Panc1 (cell line): ENCODE measurements at regions not wholly inside any gene's neighbourhood (a gene's known extent, or its start where the extent isn't known, plus 50 kb on each side); places are given as distances from the start of the nearest gene placed in this dataset.

Experiments
- ATAC-seq: fragments of 200-7000 bp; cut with Tn5 transposase; 2 replicates; pipeline ENCODE4 v1.9.1; 2020; ENCODE audit warnings: mild to moderate bottlenecking, moderate library complexity
- BruUV-seq: library from RNA; stranded (reverse); fragments of 400-500 nt; replicated peaks from 2 replicates; lab custom pipeline; 2021; lab: Mats Ljungman, UMichigan
- CTCF ChIA-PET: fragments of 300-600 bp; sonication (Branson Sonifier 250); formaldehyde crosslinking; loops from one replicate; lab custom pipeline; 2022; ENCODE audit warnings: antibody characterized with exemption; lab: Charles Lee
- POLR2A ChIA-PET: fragments of 300-600 bp; sonication (Branson Sonifier 250); formaldehyde crosslinking; loops from one replicate; lab custom pipeline; 2022; ENCODE audit warnings: antibody characterized with exemption; lab: Charles Lee
- DNase-seq: peaks from one replicate; pipeline ENCODE4 v3.0.0-alpha.2; 2010; ENCODE audit warnings: low read depth, low spot score
- H3K27ac ChIP-seq: 2 replicates; pipeline ENCODE4 v1.5.1; 2011; ENCODE audit warnings: mild to moderate bottlenecking, low read length, inconsistent platforms
- H3K27me3 ChIP-seq: fragments of 200-500 bp; sonication (Bioruptor generic); 2 replicates; pipeline ENCODE4 v1.6.0; 2014; ENCODE audit warnings: low read length, inconsistent platforms; ENCODE audit not compliant: control insufficient read depth, insufficient read depth
- H3K36me3 ChIP-seq: fragments of 200-500 bp; sonication (Bioruptor generic); 2 replicates; pipeline ENCODE4 v1.5.1; 2014; ENCODE audit warnings: inconsistent platforms, mild to moderate bottlenecking, low read length, moderate library complexity; ENCODE audit not compliant: control insufficient read depth, insufficient read depth
- H3K4me1 ChIP-seq: 2 replicates; pipeline ENCODE4 v1.5.1; 2011; ENCODE audit warnings: inconsistent platforms, mild to moderate bottlenecking, low read length, moderate library complexity; ENCODE audit not compliant: control insufficient read depth, insufficient read depth
- H3K4me3 ChIP-seq, 2 experiments: 2 replicates each; pipeline ENCODE4 v1.5.1; 2011 to 2012; ENCODE audit warnings: low read depth in 2 of 2, low read length in 2 of 2, mild to moderate bottlenecking in 2 of 2, inconsistent platforms in 1 of 2, moderate library complexity in 1 of 2
- H3K9me3 ChIP-seq: fragments of 200-500 bp; sonication (Bioruptor generic); 2 replicates; pipeline ENCODE4 v1.5.1; 2014; ENCODE audit warnings: low read depth, mild to moderate bottlenecking, inconsistent platforms, low read length, moderate library complexity; ENCODE audit not compliant: control insufficient read depth, insufficient read depth
- POLR2AphosphoS5 ChIP-seq: IDR thresholded peaks from 2 replicates; pipeline ENCODE4 v1.6.1; 2012; ENCODE audit warnings: mild to moderate bottlenecking, low read depth, low read length, moderate library complexity
- SIN3A ChIP-seq: IDR thresholded peaks from 2 replicates; pipeline ENCODE4 v1.6.1; 2012; ENCODE audit warnings: low read depth, mild to moderate bottlenecking, low read length, moderate library complexity, borderline replicate concordance; ENCODE audit not compliant: insufficient read depth
- TCF7L2 ChIP-seq: IDR thresholded peaks from 2 replicates; pipeline ENCODE4 v1.6.1; 2011; ENCODE audit warnings: mild to moderate bottlenecking, low read depth, low read length, inconsistent platforms
- in situ Hi-C: cut with HindIII; loops from 2 replicates; pipeline ENCODE4 v1.10.0; 2016; ENCODE audit warnings: low sequenced_read_pairs, low pct_unique_long_range_greater_than_20kb
- intact Hi-C: fragments of 100-400 bp; cut with micrococcal nuclease; formaldehyde crosslinking; loops from one replicate; pipeline ENCODE4 v1.10.0; 2022; ENCODE audit not compliant: unreplicated experiment
- TF ChIP-seq, protein P1 (sequence below), 2 experiments: IDR thresholded peaks; 2 replicates each; pipeline ENCODE4 v1.6.1; 2011 to 2012; ENCODE audit warnings: low read depth in 2 of 2, control low read depth in 1 of 2, low read length in 1 of 2, mild to moderate bottlenecking in 1 of 2, moderate library complexity in 1 of 2; ENCODE audit not compliant: insufficient read depth in 1 of 2
- TF ChIP-seq, protein P2 (sequence below): fragments of 450-650 bp; IDR thresholded peaks from 2 replicates; pipeline ENCODE4 v1.5.1; 2017; ENCODE audit warnings: mild to moderate bottlenecking

DNA sequence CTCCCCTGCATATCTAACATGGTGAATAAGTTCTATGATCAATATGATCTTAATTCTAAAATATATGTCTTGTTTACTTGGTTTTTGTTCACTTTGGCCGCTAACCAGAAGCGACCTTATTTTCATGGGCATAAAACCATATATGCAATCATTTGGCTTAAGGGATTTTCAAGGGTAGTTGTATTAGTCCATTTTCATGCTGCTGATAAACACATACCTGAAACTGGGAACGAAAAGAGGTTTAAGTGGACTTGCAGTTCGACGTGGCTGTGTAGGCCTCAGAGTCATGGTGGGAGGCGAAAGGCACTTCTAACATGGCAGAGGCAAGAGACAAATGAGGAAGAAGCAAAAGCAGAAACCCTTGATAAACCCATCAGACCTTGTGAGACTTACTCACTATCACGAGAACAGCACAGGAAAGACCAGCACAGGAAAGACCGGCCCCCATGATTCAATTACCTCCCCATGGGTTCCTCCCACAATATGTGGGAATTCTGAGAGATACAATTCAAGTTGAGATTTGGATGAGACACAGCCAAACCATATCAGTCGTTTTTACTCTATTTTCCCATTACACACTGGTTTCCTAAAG, 114.3 kb upstream of the CPEB2 start:
- Histone ChIP-seq H3K27me3 (no peaks in the 10 kb centered on the region), H3K27ac (no peak overlapping the region), H3K36me3 (no peaks in the 10 kb centered on the region), H3K4me3 (no peak overlapping the region), H3K9me3 (no peaks in the 10 kb centered on the region), H3K4me1 (no peaks in the 10 kb centered on the region)
- ChIA-PET CTCF (no interaction called here), POLR2A (no interaction called here)
- no TSS peak for BruUV-seq
- in situ Hi-C loops (no loop called here), intact Hi-C loops (no loop called here)
- DNase-seq (no peak), ATAC-seq (no peak)
- TF ChIP-seq POLR2AphosphoS5, result no peak

DNA sequence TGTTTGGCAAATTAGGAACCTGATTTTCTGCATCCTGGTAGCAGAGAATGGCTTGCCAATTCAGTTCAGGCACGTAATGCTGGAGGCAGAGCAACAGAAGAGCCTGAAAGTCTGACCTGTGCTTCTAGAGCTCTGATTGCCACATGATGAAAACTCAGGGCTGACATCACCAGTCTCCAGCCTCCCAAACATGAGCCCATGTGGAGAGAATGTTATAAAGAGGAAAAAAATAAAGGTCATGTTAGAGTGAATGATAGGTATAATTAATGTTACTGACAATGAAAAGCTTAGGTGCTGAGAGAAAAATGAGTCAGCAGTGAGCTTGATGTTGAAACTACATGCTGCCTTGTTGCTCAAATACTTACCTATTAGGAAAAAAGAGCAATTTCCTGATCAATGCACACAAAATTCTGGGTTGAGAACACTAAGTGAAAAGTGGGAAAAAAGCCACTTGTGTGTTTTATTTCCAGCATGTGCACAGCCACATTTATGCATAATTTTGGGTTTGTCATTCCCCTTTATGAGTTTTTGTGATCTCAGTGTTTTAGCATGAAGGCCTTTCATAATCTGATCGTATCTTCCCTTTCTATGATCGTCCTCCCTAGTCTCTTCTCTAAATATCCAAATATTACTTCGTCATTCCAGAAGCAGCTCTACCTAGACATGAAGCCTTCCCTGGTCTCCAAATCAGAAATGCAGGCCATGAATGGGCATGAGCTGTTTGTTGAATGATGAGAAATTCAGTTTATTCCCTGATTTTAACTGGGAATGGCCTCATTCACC, 113.3 kb upstream of the CPEB2 start:
- in situ Hi-C loops (no loop called here), intact Hi-C loops (no loop called here)
- H3K4me3 ChIP-seq, result no peak overlapping the region
- no peaks in the 10 kb centered on the region for H3K9me3 ChIP-seq
- POLR2A ChIA-PET, result no interaction called here
- no peaks in the 10 kb centered on the region for H3K27me3 ChIP-seq
- no peak for ATAC-seq
- TF ChIP-seq, protein P1, sequence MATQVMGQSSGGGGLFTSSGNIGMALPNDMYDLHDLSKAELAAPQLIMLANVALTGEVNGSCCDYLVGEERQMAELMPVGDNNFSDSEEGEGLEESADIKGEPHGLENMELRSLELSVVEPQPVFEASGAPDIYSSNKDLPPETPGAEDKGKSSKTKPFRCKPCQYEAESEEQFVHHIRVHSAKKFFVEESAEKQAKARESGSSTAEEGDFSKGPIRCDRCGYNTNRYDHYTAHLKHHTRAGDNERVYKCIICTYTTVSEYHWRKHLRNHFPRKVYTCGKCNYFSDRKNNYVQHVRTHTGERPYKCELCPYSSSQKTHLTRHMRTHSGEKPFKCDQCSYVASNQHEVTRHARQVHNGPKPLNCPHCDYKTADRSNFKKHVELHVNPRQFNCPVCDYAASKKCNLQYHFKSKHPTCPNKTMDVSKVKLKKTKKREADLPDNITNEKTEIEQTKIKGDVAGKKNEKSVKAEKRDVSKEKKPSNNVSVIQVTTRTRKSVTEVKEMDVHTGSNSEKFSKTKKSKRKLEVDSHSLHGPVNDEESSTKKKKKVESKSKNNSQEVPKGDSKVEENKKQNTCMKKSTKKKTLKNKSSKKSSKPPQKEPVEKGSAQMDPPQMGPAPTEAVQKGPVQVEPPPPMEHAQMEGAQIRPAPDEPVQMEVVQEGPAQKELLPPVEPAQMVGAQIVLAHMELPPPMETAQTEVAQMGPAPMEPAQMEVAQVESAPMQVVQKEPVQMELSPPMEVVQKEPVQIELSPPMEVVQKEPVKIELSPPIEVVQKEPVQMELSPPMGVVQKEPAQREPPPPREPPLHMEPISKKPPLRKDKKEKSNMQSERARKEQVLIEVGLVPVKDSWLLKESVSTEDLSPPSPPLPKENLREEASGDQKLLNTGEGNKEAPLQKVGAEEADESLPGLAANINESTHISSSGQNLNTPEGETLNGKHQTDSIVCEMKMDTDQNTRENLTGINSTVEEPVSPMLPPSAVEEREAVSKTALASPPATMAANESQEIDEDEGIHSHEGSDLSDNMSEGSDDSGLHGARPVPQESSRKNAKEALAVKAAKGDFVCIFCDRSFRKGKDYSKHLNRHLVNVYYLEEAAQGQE (IDR thresholded peaks at IDR 0.05; ENCODE audit: insufficient read depth in 1 of 2, low read depth in 2 of 2, low read length in 1 of 2), result no peak
- TF ChIP-seq POLR2AphosphoS5, result no peak
- no peak for TF ChIP-seq SIN3A
- no peak for TF ChIP-seq TCF7L2
- TF ChIP-seq, protein P2, sequence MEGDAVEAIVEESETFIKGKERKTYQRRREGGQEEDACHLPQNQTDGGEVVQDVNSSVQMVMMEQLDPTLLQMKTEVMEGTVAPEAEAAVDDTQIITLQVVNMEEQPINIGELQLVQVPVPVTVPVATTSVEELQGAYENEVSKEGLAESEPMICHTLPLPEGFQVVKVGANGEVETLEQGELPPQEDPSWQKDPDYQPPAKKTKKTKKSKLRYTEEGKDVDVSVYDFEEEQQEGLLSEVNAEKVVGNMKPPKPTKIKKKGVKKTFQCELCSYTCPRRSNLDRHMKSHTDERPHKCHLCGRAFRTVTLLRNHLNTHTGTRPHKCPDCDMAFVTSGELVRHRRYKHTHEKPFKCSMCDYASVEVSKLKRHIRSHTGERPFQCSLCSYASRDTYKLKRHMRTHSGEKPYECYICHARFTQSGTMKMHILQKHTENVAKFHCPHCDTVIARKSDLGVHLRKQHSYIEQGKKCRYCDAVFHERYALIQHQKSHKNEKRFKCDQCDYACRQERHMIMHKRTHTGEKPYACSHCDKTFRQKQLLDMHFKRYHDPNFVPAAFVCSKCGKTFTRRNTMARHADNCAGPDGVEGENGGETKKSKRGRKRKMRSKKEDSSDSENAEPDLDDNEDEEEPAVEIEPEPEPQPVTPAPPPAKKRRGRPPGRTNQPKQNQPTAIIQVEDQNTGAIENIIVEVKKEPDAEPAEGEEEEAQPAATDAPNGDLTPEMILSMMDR, result no peak
- H3K27ac ChIP-seq, result no peak overlapping the region
- no peaks in the 10 kb centered on the region for H3K36me3 ChIP-seq
- BruUV-seq, result no TSS peak
- CTCF ChIA-PET, result no interaction called here
- H3K4me1 ChIP-seq, result no peaks in the 10 kb centered on the region
- no peak for DNase-seq

DNA sequence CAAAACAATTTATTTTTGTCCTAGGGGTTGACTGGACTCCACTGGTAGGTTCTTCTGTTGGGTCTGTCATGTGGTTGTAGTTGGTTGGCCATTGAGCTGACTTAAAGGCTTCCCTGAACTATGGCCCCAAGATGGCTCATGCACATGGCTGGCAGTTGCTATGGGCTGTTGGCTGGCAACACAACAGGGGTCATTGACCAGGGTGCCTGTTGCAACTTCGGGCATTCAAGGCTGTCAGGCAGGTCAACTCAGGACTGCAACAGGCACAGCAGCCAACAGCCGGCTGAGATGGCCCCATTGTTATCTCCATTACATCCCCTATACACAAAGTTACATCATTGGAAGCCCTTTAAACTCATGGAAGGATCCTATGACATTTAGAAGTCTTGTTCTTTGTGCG, 109.7 kb upstream of the CPEB2 start:
- POLR2A ChIA-PET, result no interaction called here
- DNase-seq (no peak), ATAC-seq (no peak)
- Histone ChIP-seq H3K27ac (no peak overlapping the region), H3K4me1 (no peaks in the 10 kb centered on the region), H3K36me3 (no peaks in the 10 kb centered on the region), H3K4me3 (no peak overlapping the region), H3K9me3 (no peaks in the 10 kb centered on the region), H3K27me3 (no peaks in the 10 kb centered on the region)
- CTCF ChIA-PET, result no interaction called here
- intact Hi-C loops (no loop called here), in situ Hi-C loops (no loop called here)
- TF ChIP-seq, protein P1 (IDR thresholded peaks at IDR 0.05; ENCODE audit: insufficient read depth in 1 of 2, low read depth in 2 of 2, low read length in 1 of 2), result no peak
- TF ChIP-seq, protein P2, result no peak
- TF ChIP-seq TCF7L2 (no peak), POLR2AphosphoS5 (no peak), SIN3A (no peak)
- no TSS peak for BruUV-seq
